ENCODE measurements at regions not wholly inside any gene's neighbourhood (a gene's known extent, or its start where the extent isn't known, plus 50 kb on each side); places are given as distances from the start of the nearest gene placed in this dataset.

DNA sequence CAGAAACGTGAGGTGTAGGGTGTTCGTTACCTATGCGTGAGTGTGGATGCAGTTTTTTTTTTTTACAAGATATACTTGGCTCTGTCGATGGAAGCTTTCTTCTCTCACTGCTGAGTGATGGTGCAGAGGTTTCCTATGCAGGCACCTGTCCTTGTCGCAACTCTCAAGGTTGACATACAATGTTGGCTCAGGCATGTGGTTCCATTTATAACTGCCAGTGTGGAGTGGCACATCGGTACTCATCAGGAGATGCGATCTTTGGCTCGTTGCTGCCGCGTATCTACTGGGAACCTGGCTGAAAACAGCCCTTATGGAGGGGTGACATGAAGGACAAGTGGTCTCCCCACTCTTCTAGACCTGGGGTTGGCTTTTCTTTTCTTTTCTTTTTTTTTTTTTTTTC lies 109.0 kb downstream of the ZNF664 start:
- H3K36me3 ChIP-seq (ENCODE audit: insufficient read depth, low read length): no peaks in the 10 kb centered on the region
- no peaks in the 10 kb centered on the region for H4K20me1 ChIP-seq (ENCODE audit: insufficient read depth, low read length)
- no peaks in the 10 kb centered on the region for H3K9me2 ChIP-seq (ENCODE audit: low read depth, low read length)
- no peak overlapping the region for H3K9ac ChIP-seq (ENCODE audit: low read length)
- no peaks in the 10 kb centered on the region for H3K79me2 ChIP-seq (ENCODE audit: insufficient read depth, low read length)
- no peak overlapping the region for H2AFZ ChIP-seq (ENCODE audit: low read length)
- H3F3A ChIP-seq (ENCODE audit: insufficient read depth, low read length): no peaks in the 10 kb centered on the region
- no peak overlapping the region for H3K27ac ChIP-seq (ENCODE audit: low read depth, low read length, poor library complexity, severe bottlenecking)
- H3K27me3 ChIP-seq (ENCODE audit: insufficient read depth, low read length): no peaks in the 10 kb centered on the region; the same call in 1 of the 2 replicates
- H3K4me3 ChIP-seq (ENCODE audit: low read depth, low read length, poor library complexity, severe bottlenecking): no peak overlapping the region
- TF ChIP-seq, protein P1, sequence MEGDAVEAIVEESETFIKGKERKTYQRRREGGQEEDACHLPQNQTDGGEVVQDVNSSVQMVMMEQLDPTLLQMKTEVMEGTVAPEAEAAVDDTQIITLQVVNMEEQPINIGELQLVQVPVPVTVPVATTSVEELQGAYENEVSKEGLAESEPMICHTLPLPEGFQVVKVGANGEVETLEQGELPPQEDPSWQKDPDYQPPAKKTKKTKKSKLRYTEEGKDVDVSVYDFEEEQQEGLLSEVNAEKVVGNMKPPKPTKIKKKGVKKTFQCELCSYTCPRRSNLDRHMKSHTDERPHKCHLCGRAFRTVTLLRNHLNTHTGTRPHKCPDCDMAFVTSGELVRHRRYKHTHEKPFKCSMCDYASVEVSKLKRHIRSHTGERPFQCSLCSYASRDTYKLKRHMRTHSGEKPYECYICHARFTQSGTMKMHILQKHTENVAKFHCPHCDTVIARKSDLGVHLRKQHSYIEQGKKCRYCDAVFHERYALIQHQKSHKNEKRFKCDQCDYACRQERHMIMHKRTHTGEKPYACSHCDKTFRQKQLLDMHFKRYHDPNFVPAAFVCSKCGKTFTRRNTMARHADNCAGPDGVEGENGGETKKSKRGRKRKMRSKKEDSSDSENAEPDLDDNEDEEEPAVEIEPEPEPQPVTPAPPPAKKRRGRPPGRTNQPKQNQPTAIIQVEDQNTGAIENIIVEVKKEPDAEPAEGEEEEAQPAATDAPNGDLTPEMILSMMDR (IDR thresholded peaks at IDR 0.05; ENCODE audit: low read length): no peak
- no peaks in the 10 kb centered on the region for H3K4me1 ChIP-seq (ENCODE audit: insufficient read depth, low read length, severe bottlenecking)
- H3K4me2 ChIP-seq (ENCODE audit: low read length): no peak overlapping the region
- no peaks in the 10 kb centered on the region for H3K9me3 ChIP-seq (ENCODE audit: low read length)

DNA sequence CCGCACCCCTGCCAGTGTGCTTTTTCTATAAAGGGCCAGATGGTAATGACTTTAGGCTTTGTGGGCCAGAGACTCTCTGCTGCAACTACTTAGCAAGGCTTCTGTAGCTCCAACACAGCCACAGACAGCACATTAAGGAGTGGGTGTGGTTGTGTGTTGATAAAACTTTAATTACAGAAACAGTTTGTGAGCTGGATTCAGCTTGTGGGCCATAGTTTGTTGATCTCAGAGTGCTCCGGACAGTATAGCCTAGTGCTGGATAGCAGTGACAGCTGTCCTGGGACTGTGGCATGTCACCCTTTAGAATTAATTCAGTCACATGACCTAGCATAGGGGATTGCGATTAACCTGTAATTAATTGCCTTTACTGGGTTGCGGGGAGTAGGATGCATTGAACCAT lies 109.7 kb downstream of the ZNF664 start:
- H3K4me1 ChIP-seq (ENCODE audit: insufficient read depth, low read length, severe bottlenecking): no peaks in the 10 kb centered on the region
- H3K79me2 ChIP-seq (ENCODE audit: insufficient read depth, low read length): no peaks in the 10 kb centered on the region
- no peaks in the 10 kb centered on the region for H3K9me3 ChIP-seq (ENCODE audit: low read length)
- TF ChIP-seq EZH2 (IDR thresholded peaks at IDR 0.05; ENCODE audit: borderline replicate concordance, low read length): no peak
- TF ChIP-seq, protein P1 (IDR thresholded peaks at IDR 0.05; ENCODE audit: low read length): no peak
- no peaks in the 10 kb centered on the region for H3F3A ChIP-seq (ENCODE audit: insufficient read depth, low read length)
- no peak overlapping the region for H3K4me2 ChIP-seq (ENCODE audit: low read length)
- H3K4me3 ChIP-seq (ENCODE audit: low read depth, low read length, poor library complexity, severe bottlenecking): no peak overlapping the region
- no peaks in the 10 kb centered on the region for H3K9me2 ChIP-seq (ENCODE audit: low read depth, low read length)
- H2AFZ ChIP-seq (ENCODE audit: low read length): no peak overlapping the region
- H3K9ac ChIP-seq (ENCODE audit: low read length): no peak overlapping the region
- H4K20me1 ChIP-seq (ENCODE audit: insufficient read depth, low read length): no peaks in the 10 kb centered on the region
- no peaks in the 10 kb centered on the region; the same call in 1 of the 2 replicates for H3K27me3 ChIP-seq (ENCODE audit: insufficient read depth, low read length)
- H3K36me3 ChIP-seq (ENCODE audit: insufficient read depth, low read length): no peaks in the 10 kb centered on the region
- H3K27ac ChIP-seq (ENCODE audit: low read depth, low read length, poor library complexity, severe bottlenecking): no peak overlapping the region

DNA sequence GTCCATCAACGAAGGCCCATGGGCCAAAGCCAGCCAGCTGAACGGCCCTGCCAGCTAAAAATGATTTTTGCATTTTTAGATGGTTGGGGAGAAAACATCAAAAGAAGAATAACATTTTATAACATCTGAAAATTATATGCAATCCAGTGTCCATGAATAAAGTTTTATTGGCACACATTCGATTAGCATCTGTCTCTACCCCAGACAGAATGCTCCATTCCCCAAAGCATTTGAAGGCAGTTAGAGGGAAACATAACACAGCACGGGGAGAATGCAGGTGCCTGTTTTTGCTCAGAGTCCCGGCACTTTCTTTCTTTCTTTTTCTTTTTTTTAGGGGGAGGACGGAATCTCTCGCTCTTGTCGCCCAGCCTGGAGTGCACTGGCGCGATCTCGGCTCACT lies 110.7 kb downstream of the ZNF664 start:
- no peaks in the 10 kb centered on the region for H3K4me1 ChIP-seq (ENCODE audit: insufficient read depth, low read length, severe bottlenecking)
- no peak overlapping the region for H3K9ac ChIP-seq (ENCODE audit: low read length)
- no peak overlapping the region for H3K4me2 ChIP-seq (ENCODE audit: low read length)
- H3K27ac ChIP-seq (ENCODE audit: low read depth, low read length, poor library complexity, severe bottlenecking): no peak overlapping the region
- no peak for TF ChIP-seq EZH2 (IDR thresholded peaks at IDR 0.05; ENCODE audit: borderline replicate concordance, low read length)
- TF ChIP-seq, protein P1 (IDR thresholded peaks at IDR 0.05; ENCODE audit: low read length): no peak
- H3K36me3 ChIP-seq (ENCODE audit: insufficient read depth, low read length): no peaks in the 10 kb centered on the region
- H3K9me2 ChIP-seq (ENCODE audit: low read depth, low read length): no peaks in the 10 kb centered on the region
- no peak overlapping the region for H3K4me3 ChIP-seq (ENCODE audit: low read depth, low read length, poor library complexity, severe bottlenecking)
- H4K20me1 ChIP-seq (ENCODE audit: insufficient read depth, low read length): no peaks in the 10 kb centered on the region
- no peaks in the 10 kb centered on the region for H3K79me2 ChIP-seq (ENCODE audit: insufficient read depth, low read length)
- no peaks in the 10 kb centered on the region for H3K9me3 ChIP-seq (ENCODE audit: low read length)
- H2AFZ ChIP-seq (ENCODE audit: low read length): no peak overlapping the region
- H3K27me3 ChIP-seq (ENCODE audit: insufficient read depth, low read length): no peaks in the 10 kb centered on the region; the same call in 1 of the 2 replicates
- no peaks in the 10 kb centered on the region for H3F3A ChIP-seq (ENCODE audit: insufficient read depth, low read length)
